ENCODE measurements at regions not wholly inside any gene's neighbourhood (a gene's known extent, or its start where the extent isn't known, plus 50 kb on each side); places are given as distances from the start of the nearest gene placed in this dataset.
"Not testable (repeated sequence)": the region's sequence is repeated elsewhere in the genome, so short reads cannot be mapped to it uniquely, and the experiment has no call there.

GRCh38 chr4:9592010-9592409 lies 147.8 kb downstream of the DEFB131A start:
- Histone ChIP-seq H3K4me2 (replicated peaks; ENCODE audit: extremely low read depth, low read length, poor library complexity, severe bottlenecking) (no peak overlapping the region), H3K9ac (ENCODE audit: insufficient read depth, low read length, poor library complexity, severe bottlenecking) (no peak overlapping the region), H3K79me2 (ENCODE audit: insufficient read depth, low read length) (no peaks in the 10 kb centered on the region), H3K36me3 (replicated peaks in 1 of 2; ENCODE audit: control insufficient read depth in 1 of 2, insufficient read depth in 2 of 2, low read length in 2 of 2) (no peaks in the 10 kb centered on the region), H4K20me1 (ENCODE audit: insufficient read depth, low read length) (no peaks in the 10 kb centered on the region), H3K9me3 (replicated peaks in 1 of 2; ENCODE audit: control insufficient read depth in 1 of 2, insufficient read depth in 1 of 2, low read length in 2 of 2) (peaks cover 0 to 10% of the 10 kb centered on the region in 2 donors), H3K4me1 (ENCODE audit: control insufficient read depth in 1 of 2, insufficient read depth in 2 of 2, low read length in 2 of 2) (no peaks in the 10 kb centered on the region), H2AFZ (ENCODE audit: insufficient read depth, low read depth, low read length, poor library complexity, severe bottlenecking) (no peak overlapping the region), H3K4me3 (replicated peaks in 1 of 3; ENCODE audit: low read depth in 2 of 3, low read length in 3 of 3) (no peak overlapping the region), H3K27me3 (ENCODE audit: control insufficient read depth in 2 of 2, insufficient read depth in 2 of 2, low read length in 2 of 2) (no peaks in the 10 kb centered on the region), H3K27ac (ENCODE audit: low read depth in 1 of 2, low read length in 2 of 2) (no peak overlapping the region)
- DNase-seq, result no peak
- Mint-ChIP-seq H3K4me3 (no peak overlapping the region), H3K9me3 (peaks cover 10 to 33% (median 16%) of the 10 kb centered on the region in 7 donors), H3K4me1 (peaks cover 8% of the 10 kb centered on the region), H3K27ac (no peak overlapping the region), H3K36me3 (no peaks in the 10 kb centered on the region), H3K27me3 (ENCODE audit: low read depth in 3 of 3) (peaks cover 0 to 2% (median 2%) of the 10 kb centered on the region in 3 donors)
- intact Hi-C loops (cut with micrococcal nuclease), result no loop called here
- 100% methylated on average over 1 of the region's 1 CpG for WGBS (ENCODE audit: insufficient coverage)
- no peak for TF ChIP-seq CTCF (IDR thresholded peaks at IDR 0.05)

- H2AFZ ChIP-seq (ENCODE audit: insufficient read depth, low read depth, low read length, poor library complexity, severe bottlenecking), result no peak overlapping the region
- no peak for TF ChIP-seq CTCF (IDR thresholded peaks at IDR 0.05)
- intact Hi-C loops (cut with micrococcal nuclease), result no loop called here
- peak overlapping the region in 1 of 7 donors; percentile 33 for H3K27ac Mint-ChIP-seq
- DNase-seq, result peak in 2 of 3 donors; percentile 9 to 10
- peaks cover 8% of the 10 kb centered on the region for H3K4me1 Mint-ChIP-seq
- no peak overlapping the region for H3K4me3 Mint-ChIP-seq
- H3K79me2 ChIP-seq (ENCODE audit: insufficient read depth, low read length), result no peaks in the 10 kb centered on the region
- H3K4me2 ChIP-seq (replicated peaks; ENCODE audit: extremely low read depth, low read length, poor library complexity, severe bottlenecking), result no peak overlapping the region
- WGBS (ENCODE audit: insufficient coverage), result no CpG with 5 or more reads among the region's 1 CpG
- H3K4me1 ChIP-seq (ENCODE audit: control insufficient read depth in 1 of 2, insufficient read depth in 2 of 2, low read length in 2 of 2), result no peaks in the 10 kb centered on the region
- H3K36me3 Mint-ChIP-seq, result no peaks in the 10 kb centered on the region
- no peak overlapping the region for H3K27ac ChIP-seq (ENCODE audit: low read depth in 1 of 2, low read length in 2 of 2)
- peaks cover 10 to 46% (median 19%) of the 10 kb centered on the region in 7 donors for H3K9me3 Mint-ChIP-seq
- H3K27me3 Mint-ChIP-seq (ENCODE audit: low read depth in 3 of 3), result peaks cover 0 to 3% (median 0%) of the 10 kb centered on the region in 3 donors
- no peaks in the 10 kb centered on the region for H3K36me3 ChIP-seq (replicated peaks in 1 of 2; ENCODE audit: control insufficient read depth in 1 of 2, insufficient read depth in 2 of 2, low read length in 2 of 2)
- H3K9ac ChIP-seq (ENCODE audit: insufficient read depth, low read length, poor library complexity, severe bottlenecking), result no peak overlapping the region
- H3K27me3 ChIP-seq (ENCODE audit: control insufficient read depth in 2 of 2, insufficient read depth in 2 of 2, low read length in 2 of 2), result no peaks in the 10 kb centered on the region
- H3K9me3 ChIP-seq (replicated peaks in 1 of 2; ENCODE audit: control insufficient read depth in 1 of 2, insufficient read depth in 1 of 2, low read length in 2 of 2), result peaks cover 0 to 10% of the 10 kb centered on the region in 2 donors
- no peak overlapping the region for H3K4me3 ChIP-seq (replicated peaks in 1 of 3; ENCODE audit: low read depth in 2 of 3, low read length in 3 of 3)
- H4K20me1 ChIP-seq (ENCODE audit: insufficient read depth, low read length), result no peaks in the 10 kb centered on the region
These were observed 150.7 kb downstream of the DEFB131A start for GRCh38 chr4:9594948-9595347.

GRCh38 chr4:9595531-9595930 lies 151.3 kb downstream of the DEFB131A start:
- H3K4me3 Mint-ChIP-seq; H3K27ac Mint-ChIP-seq; H3K36me3 ChIP-seq (replicated peaks in 1 of 2; ENCODE audit: control insufficient read depth in 1 of 2, insufficient read depth in 2 of 2, low read length in 2 of 2); H3K36me3 Mint-ChIP-seq; H3K4me1 ChIP-seq (ENCODE audit: control insufficient read depth in 1 of 2, insufficient read depth in 2 of 2, low read length in 2 of 2); H3K27me3 ChIP-seq (ENCODE audit: control insufficient read depth in 2 of 2, insufficient read depth in 2 of 2, low read length in 2 of 2); H4K20me1 ChIP-seq (ENCODE audit: insufficient read depth, low read length); H3K79me2 ChIP-seq (ENCODE audit: insufficient read depth, low read length); H3K27ac ChIP-seq (ENCODE audit: low read depth in 1 of 2, low read length in 2 of 2); H3K4me3 ChIP-seq (replicated peaks in 1 of 3; ENCODE audit: low read depth in 2 of 3, low read length in 3 of 3); H3K4me2 ChIP-seq (replicated peaks; ENCODE audit: extremely low read depth, low read length, poor library complexity, severe bottlenecking); H3K4me1 Mint-ChIP-seq; intact Hi-C loops (cut with micrococcal nuclease); H2AFZ ChIP-seq (ENCODE audit: insufficient read depth, low read depth, low read length, poor library complexity, severe bottlenecking); H3K27me3 Mint-ChIP-seq (ENCODE audit: low read depth in 3 of 3); H3K9ac ChIP-seq (ENCODE audit: insufficient read depth, low read length, poor library complexity, severe bottlenecking): not testable (repeated sequence)
- peaks cover 10 to 52% (median 19%) of the 10 kb centered on the region in 7 donors for H3K9me3 Mint-ChIP-seq
- H3K9me3 ChIP-seq (replicated peaks in 1 of 2; ENCODE audit: control insufficient read depth in 1 of 2, insufficient read depth in 1 of 2, low read length in 2 of 2), result peaks cover 0 to 10% of the 10 kb centered on the region in 2 donors
- DNase-seq, result peak in 2 of 3 donors; percentile 28 to 44
- no CpG with 5 or more reads among the region's 1 CpG for WGBS (ENCODE audit: insufficient coverage)

Data from CD14-positive monocyte (primary cell).